HepG2 (cell line): ENCODE measurements at regions not wholly inside any gene's neighbourhood (a gene's known extent, or its start where the extent isn't known, plus 50 kb on each side); places are given as distances from the start of the nearest gene placed in this dataset.

Experiments
- ATAC-seq: fragments of 200-7000 bp; cut with Tn5 transposase; 3 replicates; pipeline ENCODE4 v1.9.1; 2020; ENCODE audit warnings: mild to moderate bottlenecking, moderate library complexity
- BruUV-seq: library from RNA; stranded (reverse); fragments of 400-500 nt; replicated peaks from 2 replicates; lab custom pipeline; 2021; lab: Mats Ljungman, UMichigan
- CTCF ChIA-PET: fragments of 300-600 bp; formaldehyde crosslinking; extraction: SDS; loops from one replicate; lab custom pipeline; 2021; ENCODE audit warnings: low total read pairs, inconsistent platforms, low intra/inter-chr PET ratio; lab: Yijun Ruan, JAX
- POLR2A ChIA-PET: fragments of 350-600 bp; sonication (Branson Sonifier 250); formaldehyde crosslinking; loops from one replicate; lab custom pipeline; 2020; ENCODE audit warnings: antibody characterized with exemption, inconsistent platforms; lab: Yijun Ruan, JAX
- DNase-seq: peaks from one replicate; pipeline ENCODE4 v3.0.0-alpha.2; 2015; ENCODE audit warnings: low spot score
- FAIRE-seq: peaks from 3 replicates; lab custom pipeline; 2011; peaks lifted over from hg19 to GRCh38; lab: Jason Lieb, UNC
- H2AFZ ChIP-seq: one replicate; pipeline ENCODE4 v1.6.1; 2011; ENCODE audit warnings: low read length, inconsistent platforms
- H3K27ac ChIP-seq: fragments of 300-600 bp; 3 replicates; pipeline ENCODE4 v1.8.0; 2011; ENCODE audit warnings: mixed run types, mild to moderate bottlenecking, mixed read lengths, low read length, inconsistent platforms; ENCODE audit not compliant: insufficient read depth; ENCODE audit errors: extremely low read length
- H3K27me3 ChIP-seq, 2 experiments: fragments of 200-600 bp in 1 of 2; 2 replicates in 1 of 2; 3 replicates in 1 of 2; pipeline versions ENCODE4 v1.6.0 to v1.8.0; 2011; ENCODE audit warnings: low read length in 2 of 2, mild to moderate bottlenecking in 2 of 2, moderate library complexity in 2 of 2, inconsistent platforms in 1 of 2; ENCODE audit not compliant: insufficient read depth in 2 of 2, control insufficient read depth in 1 of 2
- H3K36me3 ChIP-seq, 2 experiments: fragments of 200-600 bp in 1 of 2; replicated peaks in 1 of 2; 2 replicates in 1 of 2; 3 replicates in 1 of 2; pipeline versions ENCODE4 v1.5.1 to v1.8.0; 2011; ENCODE audit warnings: low read length in 2 of 2, inconsistent platforms in 1 of 2; ENCODE audit not compliant: insufficient read depth in 2 of 2, control insufficient read depth in 1 of 2
- H3K4me1 ChIP-seq: 2 replicates; pipeline ENCODE4 v1.5.1; 2012; ENCODE audit warnings: low read length, inconsistent platforms; ENCODE audit not compliant: insufficient read depth
- H3K4me2 ChIP-seq: 2 replicates; pipeline ENCODE4 v1.6.0; 2011; ENCODE audit warnings: low read depth, low read length, inconsistent platforms
- H3K4me3 ChIP-seq, 3 experiments: fragments of 200-600 bp in 1 of 3; sonication (generic), shearing (Covaris generic) in 1 of 3; replicated peaks in 1 of 3; 2 replicates each; pipeline ENCODE4 v1.5.1; 2011 to 2016; ENCODE audit warnings: low read length in 3 of 3, inconsistent platforms in 2 of 3, low read depth in 2 of 3, mild to moderate bottlenecking in 2 of 3, control low read depth in 1 of 3, mixed read lengths in 1 of 3; ENCODE audit not compliant: insufficient read depth in 1 of 3
- H3K79me2 ChIP-seq: one replicate; pipeline ENCODE4 v1.6.1; 2011; ENCODE audit warnings: low read length, inconsistent platforms; ENCODE audit not compliant: insufficient read depth
- H3K9ac ChIP-seq: 2 replicates; pipeline ENCODE4 v1.6.0; 2011; ENCODE audit warnings: mild to moderate bottlenecking, low read depth, low read length, inconsistent platforms; ENCODE audit not compliant: insufficient read depth
- H3K9me3 ChIP-seq: 2 replicates; pipeline ENCODE4 v1.5.1; 2012; ENCODE audit warnings: mild to moderate bottlenecking, low read length
- H4K20me1 ChIP-seq: 2 replicates; pipeline ENCODE4 v1.6.0; 2011; ENCODE audit warnings: inconsistent platforms, mild to moderate bottlenecking, low read length, moderate library complexity; ENCODE audit not compliant: insufficient read depth
- AGO1 ChIP-seq: fragments of 200-400 bp; formaldehyde crosslinking; IDR thresholded peaks from 2 replicates; pipeline ENCODE4 v1.6.1; 2017; ENCODE audit warnings: mild to moderate bottlenecking, low read depth, low read length, moderate library complexity; ENCODE audit not compliant: poor library complexity, severe bottlenecking
- ARNTL ChIP-seq: sonication (generic); formaldehyde crosslinking; IDR thresholded peaks from 2 replicates; pipeline ENCODE4 v1.4.0; 2020; ENCODE audit warnings: mild to moderate bottlenecking, missing genetic modification reagents
- GLMP ChIP-seq: sonication (generic); formaldehyde crosslinking; IDR thresholded peaks from 2 replicates; pipeline ENCODE4 v1.9.0; 2021; ENCODE audit warnings: missing genetic modification reagents, mild to moderate bottlenecking, borderline replicate concordance
- IKZF4 ChIP-seq: sonication (generic); formaldehyde crosslinking; IDR thresholded peaks from 2 replicates; pipeline ENCODE4 v1.5.1; 2020; ENCODE audit warnings: borderline replicate concordance, mild to moderate bottlenecking, low read depth, missing genetic modification reagents; ENCODE audit errors: not compliant biosample characterization
- SOX5 ChIP-seq: IDR thresholded peaks from 2 replicates; pipeline ENCODE4 v1.6.1; 2016; ENCODE audit warnings: borderline replicate concordance
- TBX3 ChIP-seq: fragments of 450-650 bp; IDR thresholded peaks from 2 replicates; pipeline ENCODE4 v1.6.1; 2017; ENCODE audit warnings: antibody characterized with exemption, mild to moderate bottlenecking, inconsistent platforms, borderline replicate concordance
- TP53 ChIP-seq: sonication (generic); formaldehyde crosslinking; conservative IDR thresholded peaks from 2 replicates; pipeline ENCODE4 v1.4.0; 2020; ENCODE audit warnings: missing genetic modification reagents
- ZNF234 ChIP-seq: sonication (generic); formaldehyde crosslinking; conservative IDR thresholded peaks from 2 replicates; pipeline ENCODE4 v1.5.1; 2020; ENCODE audit warnings: mild to moderate bottlenecking, missing genetic modification reagents
- ZNF317 ChIP-seq: sonication (generic); formaldehyde crosslinking; IDR thresholded peaks from 2 replicates; pipeline ENCODE4 v1.5.0; 2020; ENCODE audit warnings: mild to moderate bottlenecking, missing genetic modification reagents
- ZNF770 ChIP-seq: sonication (generic); formaldehyde crosslinking; IDR thresholded peaks from 2 replicates; pipeline ENCODE4 v1.5.0; 2020; ENCODE audit warnings: mild to moderate bottlenecking, missing genetic modification reagents
- WGBS: methylation state at CpG from one replicate; pipeline ENCODE4 v1.1.6; 2017; ENCODE audit warnings: low lambda C conversion rate; 5-methylcytosine and 5-hydroxymethylcytosine counted together
- in situ Hi-C: cut with HindIII; loops from 2 replicates; pipeline ENCODE4 v1.10.0; 2017; ENCODE audit warnings: low pct_unique_long_range_greater_than_20kb; ENCODE audit not compliant: extremely low pct_ligation_motif_present
- intact Hi-C: fragments of 100-400 bp; cut with micrococcal nuclease; formaldehyde crosslinking; loops from one replicate; pipeline ENCODE4 v1.10.0; 2022; ENCODE audit not compliant: unreplicated experiment
- TF ChIP-seq, protein P1 (sequence below): sonication (generic); formaldehyde crosslinking; IDR thresholded peaks from 2 replicates; pipeline ENCODE4 v1.4.0; 2020; ENCODE audit warnings: missing genetic modification reagents, borderline replicate concordance

GRCh38 chr17:20920095-20920814 is 122.6 kb downstream of the USP22 start:
- no peak overlapping the region for H2AFZ ChIP-seq
- no peak for FAIRE-seq
- intact Hi-C loops (no loop called here), in situ Hi-C loops (no loop called here)
- no peak overlapping the region for H3K9ac ChIP-seq
- TF ChIP-seq TP53 (CRISPR knock-in tag): no peak
- TF ChIP-seq GLMP: no peak
- TF ChIP-seq, protein P1, sequence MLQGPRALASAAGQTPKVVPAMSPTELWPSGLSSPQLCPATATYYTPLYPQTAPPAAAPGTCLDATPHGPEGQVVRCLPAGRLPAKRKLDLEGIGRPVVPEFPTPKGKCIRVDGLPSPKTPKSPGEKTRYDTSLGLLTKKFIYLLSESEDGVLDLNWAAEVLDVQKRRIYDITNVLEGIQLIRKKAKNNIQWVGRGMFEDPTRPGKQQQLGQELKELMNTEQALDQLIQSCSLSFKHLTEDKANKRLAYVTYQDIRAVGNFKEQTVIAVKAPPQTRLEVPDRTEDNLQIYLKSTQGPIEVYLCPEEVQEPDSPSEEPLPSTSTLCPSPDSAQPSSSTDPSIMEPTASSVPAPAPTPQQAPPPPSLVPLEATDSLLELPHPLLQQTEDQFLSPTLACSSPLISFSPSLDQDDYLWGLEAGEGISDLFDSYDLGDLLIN (CRISPR knock-in tag): no peak
- TF ChIP-seq ZNF234 (CRISPR knock-in tag): no peak
- H3K27me3 ChIP-seq: no peaks in the 10 kb centered on the region; a peak in 1 of 5 replicates
- WGBS: 57% methylated on average over 3 of the region's 3 CpGs
- no TSS peak for BruUV-seq
- H3K4me1 ChIP-seq: no peaks in the 10 kb centered on the region
- no peak for DNase-seq
- H3K4me2 ChIP-seq: no peak overlapping the region
- CTCF ChIA-PET: no interaction called here
- no peak overlapping the region for H3K27ac ChIP-seq
- POLR2A ChIA-PET: no interaction called here
- no peaks in the 10 kb centered on the region for H3K9me3 ChIP-seq
- peaks cover 33% of the 10 kb centered on the region for H3K79me2 ChIP-seq
- no peak for ATAC-seq
- no peak overlapping the region for H3K4me3 ChIP-seq
- H3K36me3 ChIP-seq: no peaks in the 10 kb centered on the region
- no peaks in the 10 kb centered on the region for H4K20me1 ChIP-seq

DNA sequence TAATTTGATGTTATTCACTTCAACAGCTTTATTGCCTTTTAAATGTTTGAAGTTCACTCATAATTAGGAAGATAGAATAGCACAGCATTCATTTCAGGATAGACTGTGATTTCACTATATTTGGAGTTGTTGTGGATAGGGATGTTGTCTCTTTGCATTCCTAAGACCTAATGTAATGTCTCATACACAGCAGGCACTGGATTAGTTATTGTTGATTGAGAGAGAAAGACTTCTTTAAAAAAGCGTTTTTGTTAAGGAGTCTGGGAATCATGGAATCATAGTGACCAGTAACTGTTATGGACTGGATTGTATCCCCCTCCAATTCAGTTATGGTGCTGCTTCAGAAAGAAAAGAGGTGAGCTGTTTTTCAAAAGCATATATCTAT is 122.0 kb downstream of the USP22 start:
- Histone ChIP-seq H4K20me1 (no peaks in the 10 kb centered on the region), H3K36me3 (no peaks in the 10 kb centered on the region), H3K27ac (no peak overlapping the region), H2AFZ (no peak overlapping the region), H3K4me2 (no peak overlapping the region), H3K79me2 (peaks cover 37% of the 10 kb centered on the region), H3K27me3 (no peaks in the 10 kb centered on the region; a peak in 1 of 5 replicates), H3K9ac (no peak overlapping the region), H3K4me1 (no peaks in the 10 kb centered on the region), H3K4me3 (no peak overlapping the region), H3K9me3 (no peaks in the 10 kb centered on the region)
- no peak for ATAC-seq
- ChIA-PET CTCF (no interaction called here), POLR2A (no interaction called here)
- FAIRE-seq: no peak
- DNase-seq: no peak
- no peak for TF ChIP-seq TBX3
- no peak for TF ChIP-seq AGO1
- TF ChIP-seq SOX5 (CRISPR knock-in tag): no peak
- no peak for TF ChIP-seq IKZF4
- no peak for TF ChIP-seq ARNTL (CRISPR knock-in tag)
- TF ChIP-seq ZNF770 (CRISPR knock-in tag): no peak
- no peak for TF ChIP-seq ZNF317 (CRISPR knock-in tag)
- intact Hi-C loops: no loop called here
- no TSS peak for BruUV-seq
- 50% methylated on average over 1 of the region's 1 CpG for WGBS
- in situ Hi-C loops: no loop called here
